ENCODE measurements at regions not wholly inside any gene's neighbourhood (a gene's known extent, or its start where the extent isn't known, plus 50 kb on each side); places are given as distances from the start of the nearest gene placed in this dataset.

DNA sequence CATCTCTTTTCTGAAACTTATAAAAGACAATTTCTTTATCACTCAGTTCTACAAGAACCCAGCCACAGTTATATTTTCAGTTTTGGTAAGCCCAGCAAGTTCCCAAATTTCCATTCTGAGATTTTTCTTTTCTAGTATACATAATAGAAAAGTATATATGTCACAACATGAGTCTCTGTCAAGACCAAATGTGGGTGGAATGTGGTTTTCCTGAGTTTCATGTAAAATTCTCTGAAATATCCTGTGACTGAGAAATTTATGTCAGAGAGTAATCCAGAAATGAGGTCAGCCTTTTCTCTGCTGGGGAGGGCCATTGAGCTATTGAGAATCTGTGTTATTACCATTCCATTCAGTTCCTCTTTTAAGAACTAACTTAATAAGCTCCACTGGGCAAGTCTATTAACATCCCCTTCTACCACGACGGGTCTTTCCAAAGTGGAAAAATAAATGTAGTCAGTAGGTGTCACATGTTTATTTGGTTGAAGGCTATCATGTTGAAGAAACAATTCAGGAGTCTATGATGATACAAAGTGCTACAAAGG, 100.7 kb upstream of the HMGN3 start:
- no peak for TF ChIP-seq Cebpa-rat (IDR thresholded peaks at IDR 0.05)
- no peaks in the 10 kb centered on the region for H3K27me3 ChIP-seq
- H3K4me3 ChIP-seq: no peak overlapping the region
- peak overlapping the region in 5 of 11 experiments; percentile 22 to 65 (median 35); a peak in 6 of 22 replicates for H3K4me2 ChIP-seq
- H3K9ac ChIP-seq: peak overlapping the region in 2 of 11 experiments; percentile 18 to 34; a peak in 2 of 22 replicates
- peaks cover 0 to 31% (median 3%) of the 10 kb centered on the region in 10 experiments; a peak in 7 of 20 replicates for H3K4me1 ChIP-seq
- peak overlapping the region in 5 of 11 experiments; percentile 23 to 74 (median 35); a peak in 7 of 22 replicates for H3K27ac ChIP-seq
- no peaks in the 10 kb centered on the region for H4K20me1 ChIP-seq
- no peaks in the 10 kb centered on the region for H3K9me3 ChIP-seq (replicated peaks in 1 of 11)
- no peaks in the 10 kb centered on the region for H3K36me3 ChIP-seq

GRCh38 chr6:79334674-79335073, 100.2 kb upstream of the HMGN3 start:
- no peaks in the 10 kb centered on the region for H3K27me3 ChIP-seq
- H3K27ac ChIP-seq: peak overlapping the region in 5 of 11 experiments; percentile 23 to 74 (median 35); a peak in 7 of 22 replicates
- H3K36me3 ChIP-seq: no peaks in the 10 kb centered on the region
- no peak overlapping the region for H3K4me3 ChIP-seq
- H3K4me1 ChIP-seq: peaks cover 0 to 31% (median 3%) of the 10 kb centered on the region in 10 experiments; a peak in 7 of 20 replicates
- peak overlapping the region in 5 of 11 experiments; percentile 15 to 65 (median 31); a peak in 6 of 22 replicates for H3K4me2 ChIP-seq
- no peaks in the 10 kb centered on the region for H4K20me1 ChIP-seq
- H3K9me3 ChIP-seq (replicated peaks in 1 of 11): no peaks in the 10 kb centered on the region
- TF ChIP-seq Cebpa-rat (IDR thresholded peaks at IDR 0.05): no peak
- peak overlapping the region in 2 of 11 experiments; percentile 18 to 34; a peak in 2 of 22 replicates for H3K9ac ChIP-seq

DNA sequence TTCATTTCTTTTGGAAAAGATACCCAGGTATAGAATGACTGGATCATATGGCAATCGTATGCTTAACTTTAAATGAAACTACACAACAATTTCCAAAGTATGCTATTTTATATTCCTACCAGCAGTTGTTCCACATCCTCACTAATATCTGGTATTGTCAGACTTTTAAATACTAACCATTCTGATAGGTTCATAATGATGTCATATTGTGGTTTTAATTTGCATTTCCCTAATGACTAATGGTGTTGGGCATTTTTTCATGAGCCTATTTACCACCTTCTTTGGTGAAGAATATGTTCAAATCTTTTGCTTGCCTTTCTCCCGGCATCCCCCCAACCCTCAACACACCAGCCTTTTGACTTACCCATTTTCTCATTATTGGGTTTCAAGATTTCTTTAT, 96.2 kb upstream of the HMGN3 start:
- Histone ChIP-seq H3K4me2 (no peak overlapping the region), H3K36me3 (no peaks in the 10 kb centered on the region), H4K20me1 (no peaks in the 10 kb centered on the region), H3K27me3 (no peaks in the 10 kb centered on the region), H3K9me3 (replicated peaks in 1 of 11) (no peaks in the 10 kb centered on the region), H3K4me1 (peaks cover 0 to 32% (median 3%) of the 10 kb centered on the region in 10 experiments; a peak in 7 of 20 replicates), H3K9ac (no peak overlapping the region), H3K4me3 (no peak overlapping the region), H3K27ac (no peak overlapping the region)
- no peak for TF ChIP-seq Cebpa-rat (IDR thresholded peaks at IDR 0.05)

DNA sequence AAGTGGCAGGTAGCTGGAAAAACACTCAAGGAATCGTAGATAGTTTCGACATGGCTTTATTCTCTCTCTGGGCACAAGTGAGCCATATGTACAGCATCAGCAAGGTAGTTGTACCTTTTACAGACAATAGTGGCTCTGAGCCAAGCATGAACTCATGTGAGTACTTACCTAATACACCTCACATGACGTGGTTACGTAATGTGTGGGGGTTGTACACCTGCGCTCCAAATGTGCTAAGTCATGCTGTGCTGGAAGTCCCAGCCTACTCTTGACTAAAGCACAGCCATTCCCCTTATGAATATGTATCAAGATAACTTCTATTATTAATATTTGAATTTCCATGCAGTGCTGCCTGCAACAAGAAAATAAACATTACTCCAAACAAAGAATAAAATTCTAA, 78.8 kb upstream of the HMGN3 start:
- H3K36me3 ChIP-seq: no peaks in the 10 kb centered on the region
- no peak overlapping the region for H3K9ac ChIP-seq
- H3K4me2 ChIP-seq: no peak overlapping the region
- H3K27ac ChIP-seq: no peak overlapping the region
- no peaks in the 10 kb centered on the region for H3K4me1 ChIP-seq
- no peak overlapping the region for H3K4me3 ChIP-seq
- no peaks in the 10 kb centered on the region for H4K20me1 ChIP-seq
- no peak for TF ChIP-seq Cebpa-rat (IDR thresholded peaks at IDR 0.05)
- H3K27me3 ChIP-seq: no peaks in the 10 kb centered on the region
- H3K9me3 ChIP-seq (replicated peaks in 1 of 11): no peaks in the 10 kb centered on the region

DNA sequence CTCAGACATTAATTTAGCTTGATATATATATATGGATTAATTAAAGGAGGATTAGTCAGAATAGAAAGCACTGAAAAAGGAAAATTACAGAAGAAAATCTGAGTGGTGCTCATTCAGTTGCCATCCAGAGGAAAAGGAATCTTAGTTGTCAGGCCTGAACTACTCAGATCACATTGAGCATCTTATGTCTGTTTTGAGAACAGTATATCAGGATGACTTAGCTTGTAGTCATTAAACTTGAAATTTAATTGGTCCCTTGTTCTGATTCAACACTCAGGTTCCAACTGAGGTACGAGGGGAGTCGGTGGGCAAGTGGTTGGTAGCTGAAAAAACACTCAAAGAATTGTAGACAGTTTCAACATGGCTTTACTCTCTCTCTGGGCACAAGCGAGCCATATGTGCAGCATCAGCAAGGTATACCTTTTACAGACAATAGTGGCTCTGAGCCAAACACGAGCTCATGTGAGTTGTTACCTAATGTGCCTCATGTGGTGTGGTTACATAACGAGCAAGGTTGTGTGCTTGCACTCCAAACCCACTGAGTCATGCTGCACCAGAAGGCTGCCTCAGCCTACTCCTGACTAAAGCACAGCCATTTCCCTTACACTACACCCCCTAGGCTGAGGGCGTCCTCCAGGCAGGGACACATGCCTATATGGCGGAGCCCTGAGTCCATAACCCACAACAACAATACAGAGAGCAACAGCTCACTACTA, 73.0 kb upstream of the HMGN3 start:
- no peak overlapping the region for H3K9ac ChIP-seq
- no peaks in the 10 kb centered on the region for H3K27me3 ChIP-seq
- H3K27ac ChIP-seq: no peak overlapping the region
- no peak for TF ChIP-seq Cebpa-rat (IDR thresholded peaks at IDR 0.05)
- H3K4me2 ChIP-seq: no peak overlapping the region
- no peaks in the 10 kb centered on the region for H3K4me1 ChIP-seq
- no peaks in the 10 kb centered on the region for H3K9me3 ChIP-seq (replicated peaks in 1 of 11)
- no peak overlapping the region for H3K4me3 ChIP-seq
- no peaks in the 10 kb centered on the region for H4K20me1 ChIP-seq
- no peaks in the 10 kb centered on the region for H3K36me3 ChIP-seq

- no peak overlapping the region for H3K4me3 ChIP-seq
- no peak overlapping the region for H3K9ac ChIP-seq
- no peaks in the 10 kb centered on the region for H3K36me3 ChIP-seq
- H3K4me2 ChIP-seq: no peak overlapping the region
- H3K9me3 ChIP-seq (replicated peaks in 1 of 11): no peaks in the 10 kb centered on the region
- TF ChIP-seq Cebpa-rat (IDR thresholded peaks at IDR 0.05): no peak
- no peak overlapping the region for H3K27ac ChIP-seq
- no peaks in the 10 kb centered on the region for H3K4me1 ChIP-seq
- no peaks in the 10 kb centered on the region for H4K20me1 ChIP-seq
- H3K27me3 ChIP-seq: no peaks in the 10 kb centered on the region
Measured at GRCh38 chr6:79305020-79305419, 70.5 kb upstream of the HMGN3 start.

DNA sequence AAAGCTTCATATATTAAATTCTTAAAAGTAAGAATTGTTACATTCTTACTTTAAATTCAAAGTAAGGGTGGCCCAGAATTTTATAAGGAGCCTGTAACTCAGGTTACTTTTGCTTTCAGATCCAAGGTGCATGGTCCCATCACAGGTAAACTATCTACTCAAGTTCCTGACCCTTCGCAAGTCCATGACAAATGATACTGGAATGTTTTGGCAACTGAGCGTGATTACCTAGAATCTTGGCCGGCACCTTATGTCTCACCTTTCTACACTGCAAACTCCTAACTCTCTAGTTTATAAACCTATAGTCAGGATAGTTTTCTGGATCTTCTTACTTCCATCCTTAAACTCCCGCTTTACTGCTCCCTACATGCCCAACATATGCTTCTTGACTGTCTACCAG, 67.9 kb upstream of the HMGN3 start:
- Histone ChIP-seq H3K4me3 (no peak overlapping the region), H3K27ac (no peak overlapping the region), H3K36me3 (no peaks in the 10 kb centered on the region), H3K9ac (no peak overlapping the region), H3K4me2 (no peak overlapping the region), H3K27me3 (no peaks in the 10 kb centered on the region), H3K9me3 (replicated peaks in 1 of 11) (no peaks in the 10 kb centered on the region), H4K20me1 (no peaks in the 10 kb centered on the region), H3K4me1 (no peaks in the 10 kb centered on the region)
- TF ChIP-seq Cebpa-rat (IDR thresholded peaks at IDR 0.05): no peak

- Histone ChIP-seq H3K4me1 (no peaks in the 10 kb centered on the region), H4K20me1 (no peaks in the 10 kb centered on the region), H3K9me3 (replicated peaks in 1 of 11) (no peaks in the 10 kb centered on the region), H3K9ac (no peak overlapping the region), H3K27me3 (no peaks in the 10 kb centered on the region), H3K4me2 (no peak overlapping the region), H3K4me3 (no peak overlapping the region), H3K27ac (no peak overlapping the region), H3K36me3 (no peaks in the 10 kb centered on the region)
- TF ChIP-seq Cebpa-rat (IDR thresholded peaks at IDR 0.05): no peak
Measured at GRCh38 chr6:79301290-79301689, 66.8 kb upstream of the HMGN3 start.

DNA sequence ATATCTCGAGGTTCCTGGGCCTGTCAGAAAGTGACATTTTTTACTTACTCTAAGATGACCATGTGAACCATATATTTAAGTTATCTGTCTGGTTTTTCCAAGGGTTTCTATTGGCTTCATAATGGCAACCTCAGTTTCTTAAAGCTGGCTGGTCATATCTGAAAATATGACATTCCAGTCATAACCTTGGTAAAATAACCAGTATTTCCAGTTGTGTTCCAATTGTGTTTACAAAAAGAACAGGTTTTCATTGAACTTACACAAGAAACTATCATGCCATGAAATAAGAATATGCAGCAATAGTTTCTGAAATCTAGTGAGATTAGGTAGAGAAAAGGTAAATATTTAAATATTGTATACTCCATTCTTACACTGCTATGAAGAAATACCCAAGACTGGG, 61.7 kb upstream of the HMGN3 start:
- Histone ChIP-seq H3K36me3 (no peaks in the 10 kb centered on the region), H3K4me1 (no peaks in the 10 kb centered on the region), H3K27me3 (no peaks in the 10 kb centered on the region), H3K4me3 (no peak overlapping the region), H4K20me1 (no peaks in the 10 kb centered on the region), H3K27ac (no peak overlapping the region), H3K9me3 (replicated peaks in 1 of 11) (no peaks in the 10 kb centered on the region), H3K4me2 (no peak overlapping the region), H3K9ac (no peak overlapping the region)
- no peak for TF ChIP-seq Cebpa-rat (IDR thresholded peaks at IDR 0.05)
